ENCODE measurements at regions not wholly inside any gene's neighbourhood (a gene's known extent, or its start where the extent isn't known, plus 50 kb on each side); places are given as distances from the start of the nearest gene placed in this dataset.
A peak's percentile ranks its signal among the peaks of the same experiment; 100 is the strongest.

GRCh38 chr11:13114566-13115379, 105.7 kb downstream of the RASSF10 start:
- ATAC-seq (peak; percentile 99), DNase-seq (ENCODE audit: extremely low read depth in 1 of 4, low spot score in 3 of 4) (peak; percentile 67 to 86 (median 78)), FAIRE-seq (peak; percentile 89)
- in situ Hi-C loops (cut with MboI) (loop anchor here (10.0 kb wide), 1 partner anchor 120 kb away; no protein-coding TSS in a partner anchor), intact Hi-C loops (cut with micrococcal nuclease) (loop anchor here (2.0 kb wide), 1 partner anchor 150 kb away; no protein-coding TSS in a partner anchor)
- no peak overlapping the region for H3K9ac ChIP-seq (ENCODE audit: insufficient read depth in 1 of 2, low read depth in 2 of 2, low read length in 2 of 2)
- no peak overlapping the region for H3K27ac ChIP-seq (ENCODE audit: extremely low read depth, low read depth, low read length)
- BruUV-seq (replicated peaks), result no TSS peak
- no peak overlapping the region for H3K4me3 ChIP-seq
- CTCF ChIA-PET (ENCODE audit: low intra/inter-chr PET ratio), result interaction anchor here (1.4 kb wide), 1 partner anchor 151 kb away, joined by 5 read pairs; no protein-coding TSS in a partner anchor
- peak overlapping the region; percentile 84 for H2AFZ ChIP-seq (ENCODE audit: low read depth, low read length)
- peaks cover 11 to 17% of the 10 kb centered on the region in 2 experiments for H3K4me1 ChIP-seq (replicated peaks in 1 of 2; ENCODE audit: control insufficient read depth in 2 of 2, insufficient read depth in 2 of 2, low read length in 2 of 2)
- H4K20me1 ChIP-seq (replicated peaks; ENCODE audit: control insufficient read depth, insufficient read depth, low read length), result no peaks in the 10 kb centered on the region
- H3K9me1 ChIP-seq (ENCODE audit: control insufficient read depth, insufficient read depth, low read length), result no peaks in the 10 kb centered on the region
- no peaks in the 10 kb centered on the region for H3K9me3 ChIP-seq (replicated peaks; ENCODE audit: control insufficient read depth, insufficient read depth, low read depth, low read length)
- peaks cover 0 to 6% of the 10 kb centered on the region in 2 experiments; a peak in 1 of 5 replicates for H3K27me3 ChIP-seq (ENCODE audit: control insufficient read depth in 2 of 2, insufficient read depth in 2 of 2, low read length in 2 of 2)
- no peaks in the 10 kb centered on the region for H3K36me3 ChIP-seq (ENCODE audit: control insufficient read depth, insufficient read depth, low read length)
- no peaks in the 10 kb centered on the region for H3K79me2 ChIP-seq (ENCODE audit: control insufficient read depth, insufficient read depth, low read length)
- no peak overlapping the region for H3K4me2 ChIP-seq (ENCODE audit: insufficient read depth, low read length)
- 39% methylated on average over 6 of the region's 6 CpGs for WGBS (ENCODE audit: insufficient coverage, low coverage, missing lambda C conversion rate)
- POLR2A ChIA-PET, result interaction anchor here (0.6 to 1.6 kb wide), 5 partner anchors 9 to 146 kb away, joined by 3 to 5 read pairs (median 4); no protein-coding TSS in a partner anchor
- no peak for TF ChIP-seq OTX1 (CRISPR knock-in tag; IDR thresholded peaks at IDR 0.05)
- peak; percentile 57; the same call in 1 of the 2 replicates for TF ChIP-seq CTBP1 (IDR thresholded peaks at IDR 0.05; ENCODE audit: borderline replicate concordance)
- TF ChIP-seq RREB1 (CRISPR knock-in tag; IDR thresholded peaks at IDR 0.05), result peak; percentile 68; the same call in 1 of the 2 replicates
- no peak for TF ChIP-seq PTBP1 (IDR thresholded peaks at IDR 0.05; ENCODE audit: low read depth, low read length)
- no peak for TF ChIP-seq NFIX (CRISPR knock-in tag; IDR thresholded peaks at IDR 0.05; ENCODE audit: low read depth)
- TF ChIP-seq, protein P1, sequence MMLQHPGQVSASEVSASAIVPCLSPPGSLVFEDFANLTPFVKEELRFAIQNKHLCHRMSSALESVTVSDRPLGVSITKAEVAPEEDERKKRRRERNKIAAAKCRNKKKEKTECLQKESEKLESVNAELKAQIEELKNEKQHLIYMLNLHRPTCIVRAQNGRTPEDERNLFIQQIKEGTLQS (IDR thresholded peaks at IDR 0.05), result peak; percentile 31; the same call in 1 of the 2 replicates
- TF ChIP-seq, protein P1 (CRISPR knock-in tag; conservative IDR thresholded peaks at IDR 0.05), result no peak
- 0 out of 2 replicates have a peak, but pooled peaks have one; percentile 40 for TF ChIP-seq FOXJ2 (tag; IDR thresholded peaks at IDR 0.05)
- TF ChIP-seq CBX3 (IDR thresholded peaks at IDR 0.05; ENCODE audit: borderline replicate concordance in 1 of 2, low read length in 2 of 2), result peak in 1 of 2 experiments; percentile 61; a peak in 1 of 3 replicates
- TF ChIP-seq ZNF695 (CRISPR knock-in tag; IDR thresholded peaks at IDR 0.05), result no peak
- no peak for TF ChIP-seq RBM15 (IDR thresholded peaks at IDR 0.05; ENCODE audit: insufficient read depth, low read length)
- no peak for TF ChIP-seq BHLHE40 (IDR thresholded peaks at IDR 0.05; ENCODE audit: low read length)
- TF ChIP-seq EP300 (IDR thresholded peaks at IDR 0.05; ENCODE audit: low read length), result no peak
- TF ChIP-seq RCOR1 (IDR thresholded peaks at IDR 0.05; ENCODE audit: borderline replicate concordance in 1 of 2, low read depth in 2 of 2, low read length in 2 of 2), result peak in 1 of 2 experiments; percentile 83; a peak in 2 of 4 replicates
